ENCODE measurements at regions not wholly inside any gene's neighbourhood (a gene's known extent, or its start where the extent isn't known, plus 50 kb on each side); places are given as distances from the start of the nearest gene placed in this dataset.

GRCh38 chr1:30089024-30089430 lies 634.4 kb downstream of the MATN1 start:
- peak overlapping the region in 3 of 10 donors; percentile 7 to 31 (median 26) for H3K27ac ChIP-seq
- H3K36me3 ChIP-seq = no peaks in the 10 kb centered on the region
- peaks cover 0 to 34% (median 17%) of the 10 kb centered on the region in 11 donors for H3K9me3 ChIP-seq
- TF ChIP-seq CTCF (IDR thresholded peaks at IDR 0.05) = no peak
- peaks cover 0 to 30% (median 12%) of the 10 kb centered on the region in 7 donors for H3K27me3 ChIP-seq
- peak in 1 of 2 donors; percentile 38 for DNase-seq
- WGBS, 2 donors = 17 to 29% methylated on average over 11 of the region's 11 CpGs
- peaks cover 8 to 42% (median 19%) of the 10 kb centered on the region in 9 donors for H3K4me1 ChIP-seq
- ATAC-seq = peak in 5 of 8 donors; percentile 29 to 62 (median 53)
- intact Hi-C loops (cut with DNase I) = loop anchor here in 8 of 10 donors (5.0 to 10.0 kb wide), 6 partner anchors 174 to 854 kb away; partner anchors contain the start of genes MECR (in 3 of the 8) and PTPRU (in 3 of the 8)
- no peak overlapping the region for H3K4me3 ChIP-seq

GRCh38 chr1:30088594-30088993 lies 634.8 kb downstream of the MATN1 start:
- no peak for TF ChIP-seq CTCF (IDR thresholded peaks at IDR 0.05)
- DNase-seq (no peak), ATAC-seq (no peak)
- Histone ChIP-seq H3K4me3 (no peak overlapping the region), H3K4me1 (peaks cover 9 to 46% (median 24%) of the 10 kb centered on the region in 9 donors), H3K27me3 (peaks cover 0 to 30% (median 12%) of the 10 kb centered on the region in 7 donors), H3K9me3 (peaks cover 0 to 29% (median 17%) of the 10 kb centered on the region in 11 donors), H3K36me3 (no peaks in the 10 kb centered on the region), H3K27ac (peak overlapping the region in 1 of 10 donors; percentile 7)
- 56 to 62% methylated on average over 10 of the region's 10 CpGs for WGBS, 2 donors
- intact Hi-C loops (cut with DNase I) = loop anchor here in 8 of 10 donors (5.0 to 10.0 kb wide), 6 partner anchors 174 to 854 kb away; partner anchors contain the start of genes MECR (in 3 of the 8) and PTPRU (in 3 of the 8)

- H3K4me3 ChIP-seq = no peak overlapping the region
- DNase-seq = no peak
- peaks cover 0 to 18% (median 8%) of the 10 kb centered on the region in 11 donors for H3K9me3 ChIP-seq
- H3K4me1 ChIP-seq = peaks cover 13 to 54% (median 30%) of the 10 kb centered on the region in 9 donors
- H3K36me3 ChIP-seq = no peaks in the 10 kb centered on the region
- no peak overlapping the region for H3K27ac ChIP-seq
- no peak for ATAC-seq
- peak in 6 of 9 donors; percentile 7 to 33 (median 26) for TF ChIP-seq CTCF (IDR thresholded peaks at IDR 0.05)
- intact Hi-C loops (cut with DNase I) = loop anchor here in 8 of 10 donors (5.0 to 10.0 kb wide), 6 partner anchors 173 to 853 kb away; partner anchors contain the start of genes MECR (in 3 of the 8) and PTPRU (in 3 of the 8)
- WGBS, 2 donors = 73 to 74% methylated on average over 6 of the region's 6 CpGs
- peaks cover 0 to 30% (median 12%) of the 10 kb centered on the region in 7 donors for H3K27me3 ChIP-seq
Observed at GRCh38 chr1:30087465-30087864, 635.9 kb downstream of the MATN1 start.

DNA sequence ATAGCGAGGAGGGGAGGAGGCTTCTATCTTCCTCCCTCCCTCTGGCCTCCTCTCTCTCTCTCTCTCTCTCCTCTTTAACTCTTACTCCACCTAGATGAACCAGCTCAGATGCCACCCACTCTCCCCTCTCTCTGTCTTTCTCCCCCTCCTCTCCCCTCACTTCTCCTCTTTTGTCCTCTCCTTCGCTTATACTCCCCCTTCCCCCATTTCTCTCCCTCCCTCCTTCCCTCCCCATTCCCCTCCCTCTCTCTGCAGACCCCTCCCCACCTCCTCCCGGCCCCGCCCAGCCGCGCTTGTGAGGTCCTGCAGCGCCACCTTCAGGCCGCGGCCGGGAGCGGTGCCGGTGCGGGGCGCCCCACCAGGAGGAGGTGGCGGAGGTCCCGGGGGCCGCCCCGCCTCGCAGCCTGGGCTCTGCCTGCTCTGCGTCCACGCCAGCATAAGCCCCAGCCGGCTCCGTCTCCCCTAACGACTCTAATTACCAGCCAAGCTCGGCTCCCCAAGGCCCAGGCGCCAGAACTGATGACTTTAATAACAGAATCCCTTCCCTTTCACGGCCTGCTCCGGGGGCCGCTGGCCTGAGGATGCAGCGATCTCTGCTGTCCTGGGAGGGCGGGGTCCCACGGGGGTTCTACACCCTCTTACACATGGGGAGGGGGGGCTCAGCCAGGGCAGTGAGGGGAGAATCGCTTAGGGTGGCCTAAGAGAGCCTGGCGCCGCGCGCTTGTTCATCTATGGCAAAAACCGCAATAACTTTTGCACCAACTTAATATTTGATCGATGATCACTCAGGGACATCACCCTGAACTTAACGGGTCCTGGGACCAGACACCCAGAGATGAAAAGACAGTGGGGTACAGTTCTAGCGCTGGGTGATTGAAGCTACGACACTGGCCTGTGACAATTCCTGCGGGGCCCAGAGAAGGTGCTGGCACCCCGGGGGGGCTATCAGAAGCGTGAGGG lies 637.3 kb downstream of the MATN1 start:
- Histone ChIP-seq H3K36me3 (no peaks in the 10 kb centered on the region), H3K9me3 (peaks cover 0 to 6% (median 0%) of the 10 kb centered on the region in 11 donors), H3K27me3 (peaks cover 0 to 30% (median 16%) of the 10 kb centered on the region in 7 donors), H3K4me1 (peaks cover 13 to 54% (median 30%) of the 10 kb centered on the region in 9 donors), H3K4me3 (peak overlapping the region in 5 of 10 donors; percentile 14 to 25 (median 19)), H3K27ac (peak overlapping the region in 1 of 10 donors; percentile 80)
- ATAC-seq (peak; percentile 38 to 63 (median 42)), DNase-seq (peak; percentile 41 to 68)
- 21 to 24% methylated on average over 44 to 45 of the region's 45 CpGs for WGBS, 2 donors
- TF ChIP-seq CTCF (IDR thresholded peaks at IDR 0.05) = peak; percentile 49 to 74 (median 66)
- intact Hi-C loops (cut with DNase I) = loop anchor here (2.0 to 10.0 kb wide), 9 partner anchors 171 to 851 kb away; partner anchors contain the start of genes PTPRU (in 4 of the 10) and MECR (in 3 of the 10)

All from heart right ventricle (tissue), 16 donors.